Caco-2 (cell line): ENCODE measurements at regions not wholly inside any gene's neighbourhood (a gene's known extent, or its start where the extent isn't known, plus 50 kb on each side); places are given as distances from the start of the nearest gene placed in this dataset.

Experiments used
- BruUV-seq: library from RNA; stranded (reverse); fragments of 400-500 nt; replicated peaks from 2 replicates; lab custom pipeline; 2021; lab: Mats Ljungman, UMichigan
- CTCF ChIA-PET: fragments of 300-600 bp; sonication (Branson Sonifier 250); formaldehyde crosslinking; loops from one replicate; lab custom pipeline; 2022; ENCODE audit warnings: antibody characterized with exemption; lab: Charles Lee
- POLR2A ChIA-PET: fragments of 300-600 bp; sonication (Branson Sonifier 250); formaldehyde crosslinking; loops from one replicate; lab custom pipeline; 2022; ENCODE audit warnings: antibody characterized with exemption; lab: Charles Lee
- DNase-seq, 2 experiments: peaks; one replicate each; pipeline versions ENCODE4 v3.0.0 to v3.0.0-alpha.2; 2020 to 2022
- H3K27me3 ChIP-seq: replicated peaks from 2 replicates; pipeline ENCODE4 v1.6.0; 2011; ENCODE audit warnings: low read length; ENCODE audit not compliant: control insufficient read depth, insufficient read depth
- H3K36me3 ChIP-seq: 2 replicates; pipeline ENCODE4 v1.5.1; 2011; ENCODE audit warnings: low read length; ENCODE audit not compliant: control insufficient read depth, insufficient read depth
- H3K4me1 ChIP-seq: fragments of 250-450 bp; sonication (Bioruptor Pico); 2 replicates; pipeline ENCODE4 v1.5.1; 2020; ENCODE audit warnings: mild to moderate bottlenecking
- H3K4me3 ChIP-seq: 2 replicates; pipeline ENCODE4 v1.5.1; 2011; ENCODE audit warnings: low read depth, mild to moderate bottlenecking, control low read depth, low read length
- H3K9me3 ChIP-seq: fragments of 250-450 bp; sonication (Bioruptor Pico); 2 replicates; pipeline ENCODE4 v1.5.1; 2020; ENCODE audit warnings: mild to moderate bottlenecking, moderate library complexity
- H3K27ac Mint-ChIP-seq: one replicate; pipeline ENCODE4 v1.8.0; 2022; ENCODE audit warnings: mixed read lengths; ENCODE audit not compliant: unreplicated experiment
- H3K27me3 Mint-ChIP-seq: one replicate; pipeline ENCODE4 v1.8.0; 2022; ENCODE audit warnings: mixed read lengths; ENCODE audit not compliant: insufficient read depth, unreplicated experiment
- H3K36me3 Mint-ChIP-seq: one replicate; pipeline ENCODE4 v1.8.0; 2022; ENCODE audit warnings: mild to moderate bottlenecking, mixed read lengths; ENCODE audit not compliant: insufficient read depth, unreplicated experiment
- H3K4me1 Mint-ChIP-seq: one replicate; pipeline ENCODE4 v1.8.0; 2022; ENCODE audit warnings: low read depth, mixed read lengths; ENCODE audit not compliant: unreplicated experiment
- H3K4me3 Mint-ChIP-seq: one replicate; pipeline ENCODE4 v1.8.0; 2022; ENCODE audit warnings: mild to moderate bottlenecking, moderate library complexity, mixed read lengths; ENCODE audit not compliant: unreplicated experiment
- H3K9me3 Mint-ChIP-seq: one replicate; pipeline ENCODE4 v1.8.0; 2022; ENCODE audit warnings: mixed read lengths; ENCODE audit not compliant: unreplicated experiment
- intact Hi-C: fragments of 100-400 bp; cut with micrococcal nuclease; formaldehyde crosslinking; loops from one replicate; pipeline ENCODE4 v1.10.0; 2022; ENCODE audit not compliant: unreplicated experiment
- TF ChIP-seq, protein P1 (sequence below), 2 experiments: fragments of 200-600 bp in 1 of 2; IDR thresholded peaks; 1 replicate in 1 of 2; 2 replicates in 1 of 2; pipeline versions ENCODE4 v1.5.1 to v1.8.0; 2011 to 2022; ENCODE audit warnings: antibody characterized with exemption in 1 of 2, control low read depth in 1 of 2, inconsistent platforms in 1 of 2, low read depth in 1 of 2, low read length in 1 of 2, mild to moderate bottlenecking in 1 of 2, moderate library complexity in 1 of 2; ENCODE audit not compliant: insufficient read depth in 1 of 2, severe bottlenecking in 1 of 2, unreplicated experiment in 1 of 2

DNA sequence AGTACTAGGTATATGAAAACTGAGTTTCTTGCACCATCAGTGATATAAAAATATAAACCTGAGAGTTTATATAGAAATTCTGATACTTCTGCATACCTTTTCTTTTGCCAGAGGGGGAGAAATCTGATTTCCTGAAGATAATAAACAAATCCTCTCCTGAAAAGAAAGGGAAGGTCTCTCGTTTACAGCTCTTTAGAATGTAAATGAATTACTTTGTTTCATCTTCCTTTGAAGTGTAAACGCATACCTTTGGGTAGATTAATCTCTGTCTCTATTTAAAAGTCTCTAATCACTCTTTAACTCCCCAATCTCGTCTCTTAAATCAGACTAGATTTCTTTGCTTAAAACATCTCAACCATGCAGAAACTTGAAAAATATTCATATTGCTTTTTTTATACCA is 1092.9 kb downstream of the SLITRK5 start:
- POLR2A ChIA-PET, result no interaction called here
- H3K9me3 Mint-ChIP-seq, result no peaks in the 10 kb centered on the region
- intact Hi-C loops, result no loop called here
- H3K36me3 ChIP-seq, result no peaks in the 10 kb centered on the region
- no peak overlapping the region for H3K27ac Mint-ChIP-seq
- TF ChIP-seq, protein P1, sequence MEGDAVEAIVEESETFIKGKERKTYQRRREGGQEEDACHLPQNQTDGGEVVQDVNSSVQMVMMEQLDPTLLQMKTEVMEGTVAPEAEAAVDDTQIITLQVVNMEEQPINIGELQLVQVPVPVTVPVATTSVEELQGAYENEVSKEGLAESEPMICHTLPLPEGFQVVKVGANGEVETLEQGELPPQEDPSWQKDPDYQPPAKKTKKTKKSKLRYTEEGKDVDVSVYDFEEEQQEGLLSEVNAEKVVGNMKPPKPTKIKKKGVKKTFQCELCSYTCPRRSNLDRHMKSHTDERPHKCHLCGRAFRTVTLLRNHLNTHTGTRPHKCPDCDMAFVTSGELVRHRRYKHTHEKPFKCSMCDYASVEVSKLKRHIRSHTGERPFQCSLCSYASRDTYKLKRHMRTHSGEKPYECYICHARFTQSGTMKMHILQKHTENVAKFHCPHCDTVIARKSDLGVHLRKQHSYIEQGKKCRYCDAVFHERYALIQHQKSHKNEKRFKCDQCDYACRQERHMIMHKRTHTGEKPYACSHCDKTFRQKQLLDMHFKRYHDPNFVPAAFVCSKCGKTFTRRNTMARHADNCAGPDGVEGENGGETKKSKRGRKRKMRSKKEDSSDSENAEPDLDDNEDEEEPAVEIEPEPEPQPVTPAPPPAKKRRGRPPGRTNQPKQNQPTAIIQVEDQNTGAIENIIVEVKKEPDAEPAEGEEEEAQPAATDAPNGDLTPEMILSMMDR (IDR thresholded peaks at IDR 0.05; ENCODE audit: insufficient read depth in 1 of 2, low read depth in 1 of 2, low read length in 1 of 2, severe bottlenecking in 1 of 2, unreplicated experiment in 1 of 2), result no peak
- no TSS peak for BruUV-seq
- CTCF ChIA-PET, result no interaction called here
- peaks cover 5% of the 10 kb centered on the region; the same call in 1 of the 2 replicates for H3K4me1 ChIP-seq
- no peaks in the 10 kb centered on the region for H3K9me3 ChIP-seq
- H3K27me3 ChIP-seq, result no peaks in the 10 kb centered on the region
- no peak overlapping the region for H3K4me3 Mint-ChIP-seq
- no peak overlapping the region for H3K4me3 ChIP-seq
- H3K4me1 Mint-ChIP-seq, result no peaks in the 10 kb centered on the region
- no peaks in the 10 kb centered on the region for H3K27me3 Mint-ChIP-seq
- DNase-seq, result no peak
- H3K36me3 Mint-ChIP-seq, result no peaks in the 10 kb centered on the region

DNA sequence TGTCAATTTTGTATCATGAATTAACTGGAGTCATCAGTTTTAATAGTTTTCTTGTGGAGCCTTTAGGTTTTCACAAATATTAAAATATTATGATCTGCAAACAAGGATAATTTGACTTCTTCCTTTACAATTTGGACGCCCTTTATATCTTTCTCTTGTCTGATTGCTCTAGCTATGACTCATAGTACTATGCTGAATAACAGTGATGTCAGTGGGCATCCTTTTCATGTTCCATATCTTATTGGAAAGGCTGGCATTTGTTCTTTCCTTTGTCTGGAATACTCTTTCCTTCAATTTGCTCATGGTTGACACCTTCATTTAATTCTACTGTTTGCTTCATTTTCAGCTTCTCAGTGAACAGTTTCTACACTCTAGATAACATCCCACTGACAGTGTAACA is 1129.3 kb downstream of the SLITRK5 start:
- H3K4me1 Mint-ChIP-seq, result no peaks in the 10 kb centered on the region
- H3K36me3 Mint-ChIP-seq, result no peaks in the 10 kb centered on the region
- no peak overlapping the region for H3K4me3 Mint-ChIP-seq
- H3K36me3 ChIP-seq, result no peaks in the 10 kb centered on the region
- POLR2A ChIA-PET, result no interaction called here
- CTCF ChIA-PET, result no interaction called here
- intact Hi-C loops, result no loop called here
- no peak overlapping the region for H3K27ac Mint-ChIP-seq
- no peak overlapping the region for H3K4me3 ChIP-seq
- no peaks in the 10 kb centered on the region for H3K27me3 ChIP-seq
- no peak for DNase-seq
- no peaks in the 10 kb centered on the region; the same call in 1 of the 2 replicates for H3K9me3 ChIP-seq
- TF ChIP-seq, protein P1 (IDR thresholded peaks at IDR 0.05; ENCODE audit: insufficient read depth in 1 of 2, low read depth in 1 of 2, low read length in 1 of 2, severe bottlenecking in 1 of 2, unreplicated experiment in 1 of 2), result no peak
- no peaks in the 10 kb centered on the region for H3K4me1 ChIP-seq
- no peaks in the 10 kb centered on the region for H3K9me3 Mint-ChIP-seq
- H3K27me3 Mint-ChIP-seq, result peaks cover 2% of the 10 kb centered on the region
- BruUV-seq, result no TSS peak

DNA sequence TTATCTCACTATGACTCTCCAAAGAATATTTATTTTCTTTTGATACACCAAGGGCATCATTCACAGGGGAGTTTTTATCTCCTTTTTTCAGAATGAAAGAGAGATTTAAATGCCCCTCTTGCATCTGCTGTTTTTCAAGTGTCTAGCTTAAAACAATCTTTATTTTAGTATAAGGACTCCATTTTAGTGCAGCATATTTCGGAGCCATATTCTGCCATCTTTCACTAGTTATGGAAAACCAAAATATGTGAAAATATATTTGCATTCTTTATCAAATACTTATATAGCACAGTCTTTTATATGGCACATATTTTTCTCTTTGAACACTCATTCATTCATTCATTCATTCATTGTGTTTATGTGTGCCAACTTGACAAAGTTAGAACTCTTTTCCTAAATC is 1130.2 kb downstream of the SLITRK5 start:
- ChIA-PET CTCF (no interaction called here), POLR2A (no interaction called here)
- no peaks in the 10 kb centered on the region; the same call in 1 of the 2 replicates for H3K9me3 ChIP-seq
- H3K4me3 Mint-ChIP-seq, result no peak overlapping the region
- TF ChIP-seq, protein P1 (IDR thresholded peaks at IDR 0.05; ENCODE audit: insufficient read depth in 1 of 2, low read depth in 1 of 2, low read length in 1 of 2, severe bottlenecking in 1 of 2, unreplicated experiment in 1 of 2), result no peak
- BruUV-seq, result no TSS peak
- no peak overlapping the region for H3K4me3 ChIP-seq
- no peaks in the 10 kb centered on the region for H3K27me3 ChIP-seq
- no peaks in the 10 kb centered on the region for H3K36me3 ChIP-seq
- no peak overlapping the region for H3K27ac Mint-ChIP-seq
- H3K36me3 Mint-ChIP-seq, result no peaks in the 10 kb centered on the region
- H3K4me1 Mint-ChIP-seq, result no peaks in the 10 kb centered on the region
- H3K27me3 Mint-ChIP-seq, result peaks cover 2% of the 10 kb centered on the region
- no peaks in the 10 kb centered on the region for H3K9me3 Mint-ChIP-seq
- intact Hi-C loops, result no loop called here
- H3K4me1 ChIP-seq, result no peaks in the 10 kb centered on the region
- no peak for DNase-seq
